MM.1S (cell line): ENCODE measurements at regions not wholly inside any gene's neighbourhood (a gene's known extent, or its start where the extent isn't known, plus 50 kb on each side); places are given as distances from the start of the nearest gene placed in this dataset.

Experiments used
- EZH2 ChIP-seq: fragments of 300-600 bp; sonication (generic); optimal IDR thresholded peaks from 2 replicates; pipeline ENCODE3; 2017; ENCODE audit warnings: low read depth, mild to moderate bottlenecking, antibody characterized with exemption, low read length, mixed read lengths
- TF ChIP-seq, protein P1 (sequence below): fragments of 300-600 bp; sonication (generic); IDR thresholded peaks from 2 replicates; pipeline ENCODE4 v1.5.1; 2016; ENCODE audit warnings: antibody characterized with exemption, low read length, mixed read lengths

DNA sequence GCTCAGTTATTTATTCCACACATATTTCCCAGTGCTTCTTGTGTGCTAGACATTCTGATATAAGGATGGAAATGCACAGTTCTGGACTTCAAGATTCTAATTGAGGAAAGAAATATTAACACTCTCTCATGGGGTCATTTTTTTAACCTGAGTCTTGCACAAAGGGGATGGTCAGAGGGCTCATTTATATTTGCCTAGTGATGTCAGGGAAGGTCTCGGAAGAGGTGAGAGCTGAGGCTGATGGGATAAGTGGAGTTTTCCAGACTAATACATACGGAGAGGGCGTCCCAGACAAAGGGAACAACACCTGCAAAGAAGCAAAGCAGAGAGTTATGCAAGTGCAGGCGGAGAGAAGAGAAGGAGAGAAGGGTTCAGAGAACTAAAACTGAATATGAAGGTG is 1304.6 kb upstream of the TENM4 start:
- TF ChIP-seq, protein P1, sequence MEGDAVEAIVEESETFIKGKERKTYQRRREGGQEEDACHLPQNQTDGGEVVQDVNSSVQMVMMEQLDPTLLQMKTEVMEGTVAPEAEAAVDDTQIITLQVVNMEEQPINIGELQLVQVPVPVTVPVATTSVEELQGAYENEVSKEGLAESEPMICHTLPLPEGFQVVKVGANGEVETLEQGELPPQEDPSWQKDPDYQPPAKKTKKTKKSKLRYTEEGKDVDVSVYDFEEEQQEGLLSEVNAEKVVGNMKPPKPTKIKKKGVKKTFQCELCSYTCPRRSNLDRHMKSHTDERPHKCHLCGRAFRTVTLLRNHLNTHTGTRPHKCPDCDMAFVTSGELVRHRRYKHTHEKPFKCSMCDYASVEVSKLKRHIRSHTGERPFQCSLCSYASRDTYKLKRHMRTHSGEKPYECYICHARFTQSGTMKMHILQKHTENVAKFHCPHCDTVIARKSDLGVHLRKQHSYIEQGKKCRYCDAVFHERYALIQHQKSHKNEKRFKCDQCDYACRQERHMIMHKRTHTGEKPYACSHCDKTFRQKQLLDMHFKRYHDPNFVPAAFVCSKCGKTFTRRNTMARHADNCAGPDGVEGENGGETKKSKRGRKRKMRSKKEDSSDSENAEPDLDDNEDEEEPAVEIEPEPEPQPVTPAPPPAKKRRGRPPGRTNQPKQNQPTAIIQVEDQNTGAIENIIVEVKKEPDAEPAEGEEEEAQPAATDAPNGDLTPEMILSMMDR, result no peak
- no peak for TF ChIP-seq EZH2
